BLaER1 (cell line): ENCODE measurements at regions not wholly inside any gene's neighbourhood (a gene's known extent, or its start where the extent isn't known, plus 50 kb on each side); places are given as distances from the start of the nearest gene placed in this dataset.
A peak's percentile ranks its signal among the peaks of the same experiment; 100 is the strongest.

Source experiments
- H3K27ac ChIP-seq: shearing (Covaris generic); formaldehyde crosslinking; 2 replicates; pipeline ENCODE4 v1.8.1; 2022
- H3K27me3 ChIP-seq: shearing (Covaris generic); formaldehyde crosslinking; 2 replicates; pipeline ENCODE4 v1.8.1; 2022
- H3K36me3 ChIP-seq: shearing (Covaris generic); formaldehyde crosslinking; 2 replicates; pipeline ENCODE4 v1.8.1; 2022
- H3K4me1 ChIP-seq: shearing (Covaris generic); formaldehyde crosslinking; 2 replicates; pipeline ENCODE4 v1.8.1; 2022
- H3K4me2 ChIP-seq: shearing (Covaris generic); formaldehyde crosslinking; 2 replicates; pipeline ENCODE4 v1.8.1; 2022
- H3K4me3 ChIP-seq: shearing (Covaris generic); formaldehyde crosslinking; 2 replicates; pipeline ENCODE4 v1.8.1; 2022
- H3K9ac ChIP-seq: shearing (Covaris generic); formaldehyde crosslinking; 2 replicates; pipeline ENCODE4 v1.8.1; 2022
- H3K9me3 ChIP-seq: shearing (Covaris generic); formaldehyde crosslinking; 2 replicates; pipeline ENCODE4 v1.8.1; 2022
- H4K20me1 ChIP-seq: shearing (Covaris generic); formaldehyde crosslinking; 2 replicates; pipeline ENCODE4 v1.8.1; 2022
- Cebpa-rat ChIP-seq: shearing (Covaris generic); IDR thresholded peaks from 2 replicates; pipeline ENCODE4 v1.8.1; 2022

- no peaks in the 10 kb centered on the region for H4K20me1 ChIP-seq
- no peaks in the 10 kb centered on the region for H3K36me3 ChIP-seq
- TF ChIP-seq Cebpa-rat, result no peak
- H3K4me2 ChIP-seq, result no peak overlapping the region
- H3K9me3 ChIP-seq, result no peaks in the 10 kb centered on the region
- H3K27me3 ChIP-seq, result no peaks in the 10 kb centered on the region
- no peak overlapping the region for H3K4me3 ChIP-seq
- no peak overlapping the region for H3K27ac ChIP-seq
- H3K9ac ChIP-seq, result no peak overlapping the region
- peaks cover 9% of the 10 kb centered on the region; the same call in 1 of the 2 replicates for H3K4me1 ChIP-seq
These were observed 838.5 kb downstream of the TUSC7 start for GRCh38 chr3:117547956-117548550.

DNA sequence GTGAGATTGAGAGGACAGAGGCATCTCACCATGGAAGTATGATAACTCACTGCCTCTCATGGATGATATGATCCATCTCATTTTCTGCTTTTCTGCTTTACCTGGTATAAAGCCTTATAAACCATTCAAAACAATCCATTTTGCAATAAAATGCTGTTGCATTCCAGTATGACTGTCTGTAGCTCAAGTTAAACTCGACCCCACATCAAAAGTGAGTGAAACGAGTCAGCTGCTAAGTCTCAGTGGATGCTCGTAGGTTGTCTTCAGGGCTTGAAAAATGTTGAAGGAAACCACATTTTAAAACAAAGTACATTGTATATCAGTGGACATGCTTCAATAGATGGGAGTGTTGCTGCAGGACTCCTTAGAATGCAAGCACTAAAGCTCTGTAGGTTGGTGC is 839.0 kb downstream of the TUSC7 start:
- no peak overlapping the region for H3K4me2 ChIP-seq
- H3K4me1 ChIP-seq, result peaks cover 9% of the 10 kb centered on the region; the same call in 1 of the 2 replicates
- no peaks in the 10 kb centered on the region for H4K20me1 ChIP-seq
- H3K9me3 ChIP-seq, result no peaks in the 10 kb centered on the region
- H3K36me3 ChIP-seq, result no peaks in the 10 kb centered on the region
- no peak overlapping the region for H3K9ac ChIP-seq
- H3K27ac ChIP-seq, result no peak overlapping the region
- no peak overlapping the region for H3K4me3 ChIP-seq
- TF ChIP-seq Cebpa-rat, result no peak
- H3K27me3 ChIP-seq, result no peaks in the 10 kb centered on the region

DNA sequence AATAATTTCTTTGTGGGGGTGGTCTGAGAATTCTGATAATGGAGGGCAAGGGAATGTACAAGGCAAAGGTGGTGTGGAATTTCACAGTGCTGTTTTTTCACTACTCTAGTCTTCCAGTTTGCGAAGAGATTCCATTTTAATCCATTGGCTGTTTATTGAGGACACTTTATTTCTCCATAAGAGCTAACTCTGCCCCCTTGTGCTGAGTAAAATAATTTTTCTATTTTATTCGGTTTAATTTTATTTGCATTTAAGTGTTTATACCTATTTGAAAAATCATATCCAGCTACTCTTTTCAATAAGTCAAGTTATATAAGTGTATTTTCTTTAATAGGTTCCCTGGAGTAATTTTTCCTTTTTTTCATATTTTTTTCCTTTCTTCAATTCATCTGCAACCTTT is 840.1 kb downstream of the TUSC7 start:
- TF ChIP-seq Cebpa-rat, result no peak
- H3K4me2 ChIP-seq, result no peak overlapping the region

GRCh38 chr3:117550766-117551165 is 841.2 kb downstream of the TUSC7 start:
- H4K20me1 ChIP-seq, result no peaks in the 10 kb centered on the region

More for the DNA sequence above, 840.1 kb downstream of the TUSC7 start:
- Histone ChIP-seq H3K9me3 (no peaks in the 10 kb centered on the region), H4K20me1 (no peaks in the 10 kb centered on the region), H3K27me3 (no peaks in the 10 kb centered on the region), H3K36me3 (no peaks in the 10 kb centered on the region), H3K4me1 (peaks cover 9% of the 10 kb centered on the region; the same call in 1 of the 2 replicates), H3K27ac (no peak overlapping the region), H3K4me3 (no peak overlapping the region), H3K9ac (no peak overlapping the region)

DNA sequence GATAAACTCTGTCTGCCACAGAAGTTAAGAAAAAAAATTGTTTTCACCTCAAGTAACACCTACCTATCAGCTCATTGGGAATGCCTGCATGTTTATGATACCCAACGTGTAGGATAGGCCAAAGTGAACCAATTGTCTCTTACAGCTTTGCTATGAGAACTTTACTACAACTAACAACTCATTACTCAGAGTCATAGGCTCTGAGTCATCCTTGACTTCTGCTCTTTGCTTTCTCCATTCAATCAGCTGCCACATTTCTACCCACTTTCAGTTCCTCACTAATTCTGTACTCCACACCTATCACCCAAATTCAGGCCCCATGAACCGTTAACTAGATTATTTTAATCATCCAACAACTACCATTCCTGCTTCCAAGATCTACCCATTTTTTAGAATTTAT is 843.9 kb downstream of the TUSC7 start:
- H3K36me3 ChIP-seq, result no peaks in the 10 kb centered on the region
- peaks cover 9% of the 10 kb centered on the region; the same call in 1 of the 2 replicates for H3K4me1 ChIP-seq
- H3K9me3 ChIP-seq, result no peaks in the 10 kb centered on the region
- TF ChIP-seq Cebpa-rat, result no peak
- no peak overlapping the region for H3K27ac ChIP-seq
- no peaks in the 10 kb centered on the region for H4K20me1 ChIP-seq
- H3K4me3 ChIP-seq, result no peak overlapping the region
- H3K4me2 ChIP-seq, result no peak overlapping the region
- no peak overlapping the region for H3K9ac ChIP-seq
- no peaks in the 10 kb centered on the region for H3K27me3 ChIP-seq

More at GRCh38 chr3:117550766-117551165, 841.2 kb downstream of the TUSC7 start:
- Histone ChIP-seq H3K27ac (no peak overlapping the region), H3K4me1 (peaks cover 9% of the 10 kb centered on the region; the same call in 1 of the 2 replicates), H3K9ac (no peak overlapping the region), H3K4me3 (no peak overlapping the region), H3K4me2 (peak overlapping the region; percentile 9; the same call in 1 of the 2 replicates), H3K9me3 (no peaks in the 10 kb centered on the region), H3K36me3 (no peaks in the 10 kb centered on the region), H3K27me3 (no peaks in the 10 kb centered on the region)
- no peak for TF ChIP-seq Cebpa-rat

DNA sequence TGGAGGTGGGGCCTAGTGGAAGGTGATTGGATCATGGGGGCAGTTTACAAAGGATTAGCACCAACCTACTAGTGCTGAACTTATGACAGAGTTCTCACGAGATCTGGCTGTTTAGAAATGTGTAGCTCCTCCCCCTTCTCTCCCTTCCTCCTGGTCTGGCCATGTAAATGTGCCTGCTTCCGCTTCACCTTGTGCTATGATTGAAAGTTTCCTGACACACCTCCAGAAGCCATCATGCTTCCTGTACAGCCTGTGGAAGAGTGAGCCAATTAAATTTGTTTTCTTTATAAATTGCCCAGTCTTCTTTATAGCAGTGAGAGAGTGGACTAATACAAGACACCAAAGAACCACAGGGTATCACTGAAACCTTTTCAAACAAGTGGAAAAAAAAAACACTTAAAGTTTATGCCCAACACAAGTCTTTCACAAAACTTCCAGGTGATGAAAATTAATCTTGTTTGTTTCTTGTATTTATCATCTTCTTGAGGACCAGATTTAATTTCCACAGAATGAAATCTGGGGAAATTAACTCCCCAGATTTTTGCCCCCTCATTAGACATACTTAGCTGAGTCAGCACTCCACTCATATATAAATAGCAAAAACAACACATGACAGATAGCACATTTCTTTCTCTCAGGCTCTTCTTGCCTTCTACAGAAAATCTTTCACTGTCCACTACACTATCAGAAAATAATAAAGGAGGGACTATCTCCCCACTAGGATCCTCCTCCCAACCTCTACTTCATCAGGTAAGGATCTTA is 847.2 kb downstream of the TUSC7 start:
- Histone ChIP-seq H3K36me3 (no peaks in the 10 kb centered on the region), H3K9ac (no peak overlapping the region), H3K27me3 (no peaks in the 10 kb centered on the region), H3K4me2 (no peak overlapping the region), H3K4me1 (no peaks in the 10 kb centered on the region), H3K9me3 (no peaks in the 10 kb centered on the region), H3K27ac (no peak overlapping the region), H4K20me1 (no peaks in the 10 kb centered on the region), H3K4me3 (no peak overlapping the region)
- no peak for TF ChIP-seq Cebpa-rat

- H3K4me2 ChIP-seq, result no peak overlapping the region
- no peak overlapping the region for H3K27ac ChIP-seq
- H3K9ac ChIP-seq, result no peak overlapping the region
- no peak for TF ChIP-seq Cebpa-rat
- H3K36me3 ChIP-seq, result no peaks in the 10 kb centered on the region
- H3K4me3 ChIP-seq, result no peak overlapping the region
- H3K27me3 ChIP-seq, result no peaks in the 10 kb centered on the region
- H4K20me1 ChIP-seq, result no peaks in the 10 kb centered on the region
- H3K9me3 ChIP-seq, result no peaks in the 10 kb centered on the region
- H3K4me1 ChIP-seq, result no peaks in the 10 kb centered on the region
These were observed 848.0 kb downstream of the TUSC7 start for GRCh38 chr3:117557464-117558090.

DNA sequence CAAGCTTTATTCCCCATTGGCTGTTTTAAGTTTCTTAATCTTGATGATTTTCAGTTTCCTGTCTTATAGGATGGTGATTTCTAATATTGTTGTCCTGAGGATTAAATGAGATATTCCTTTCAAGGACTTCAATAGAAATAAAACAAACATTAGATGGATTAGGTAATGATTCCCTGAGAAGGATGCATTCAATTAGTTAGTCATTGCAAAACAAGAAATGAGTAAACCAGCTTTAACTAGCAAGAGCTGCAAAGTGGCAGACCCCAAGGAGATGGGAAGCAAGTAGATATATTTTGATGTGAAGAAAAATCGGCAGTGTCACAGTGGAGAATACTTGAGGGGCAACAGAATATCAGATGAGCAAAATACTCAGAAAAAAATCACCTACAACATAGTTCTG is 849.1 kb downstream of the TUSC7 start:
- Histone ChIP-seq H3K9ac (no peak overlapping the region), H3K4me1 (no peaks in the 10 kb centered on the region), H3K9me3 (no peaks in the 10 kb centered on the region), H3K27ac (no peak overlapping the region), H3K36me3 (no peaks in the 10 kb centered on the region), H4K20me1 (no peaks in the 10 kb centered on the region), H3K27me3 (no peaks in the 10 kb centered on the region), H3K4me2 (no peak overlapping the region), H3K4me3 (no peak overlapping the region)
- TF ChIP-seq Cebpa-rat, result no peak

DNA sequence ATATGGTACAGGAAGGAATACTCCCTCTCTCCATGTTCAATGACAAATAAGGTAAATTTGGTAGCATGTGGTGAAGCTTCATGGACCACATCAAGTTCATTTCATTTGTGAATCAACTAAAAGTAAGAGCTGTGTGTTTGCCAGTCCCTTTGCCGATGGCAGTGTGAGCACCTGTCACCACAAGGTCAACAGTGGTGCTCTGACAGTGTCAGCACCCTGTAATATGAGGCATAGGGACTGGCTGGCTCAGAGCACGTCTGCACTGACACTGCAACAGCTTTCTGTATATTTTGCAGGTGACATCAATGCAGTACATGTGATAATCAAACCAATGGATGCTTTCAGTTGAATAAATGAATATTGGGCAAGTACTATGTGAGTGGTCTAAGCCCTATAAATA is 852.4 kb downstream of the TUSC7 start:
- no peak overlapping the region for H3K4me2 ChIP-seq
- no peaks in the 10 kb centered on the region for H3K27me3 ChIP-seq
- H3K9me3 ChIP-seq, result no peaks in the 10 kb centered on the region
- H3K27ac ChIP-seq, result no peak overlapping the region
- no peaks in the 10 kb centered on the region for H3K36me3 ChIP-seq
- H4K20me1 ChIP-seq, result no peaks in the 10 kb centered on the region
- H3K9ac ChIP-seq, result no peak overlapping the region
- H3K4me1 ChIP-seq, result no peaks in the 10 kb centered on the region
- H3K4me3 ChIP-seq, result no peak overlapping the region
- TF ChIP-seq Cebpa-rat, result no peak

DNA sequence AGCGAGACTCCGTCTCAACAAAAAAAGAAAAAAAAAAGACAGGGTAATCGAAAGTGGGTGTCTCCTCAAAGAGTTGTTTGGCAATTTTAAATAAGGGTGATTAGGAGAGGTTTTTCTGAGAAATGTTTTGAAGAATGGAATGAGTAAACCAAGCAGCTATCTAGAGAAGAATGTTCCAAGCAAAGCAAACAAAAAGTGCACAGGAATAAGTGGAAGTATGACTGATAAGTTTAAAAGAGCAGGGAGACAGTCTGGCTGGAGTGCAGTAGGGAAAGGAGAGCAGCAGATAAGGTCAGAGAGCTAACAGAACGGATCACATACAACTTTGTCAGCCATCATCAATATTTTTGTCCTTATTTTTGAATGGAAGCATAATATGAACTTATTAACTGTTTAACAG is 853.5 kb downstream of the TUSC7 start:
- Histone ChIP-seq H3K27me3 (no peaks in the 10 kb centered on the region), H3K4me1 (no peaks in the 10 kb centered on the region), H3K27ac (no peak overlapping the region), H3K36me3 (no peaks in the 10 kb centered on the region), H3K4me3 (no peak overlapping the region), H3K4me2 (no peak overlapping the region), H3K9ac (no peak overlapping the region), H4K20me1 (no peaks in the 10 kb centered on the region), H3K9me3 (no peaks in the 10 kb centered on the region)
- TF ChIP-seq Cebpa-rat, result no peak
